Trophoblast cell (in vitro differentiated cells and primary cell): ENCODE measurements at regions not wholly inside any gene's neighbourhood (a gene's known extent, or its start where the extent isn't known, plus 50 kb on each side); places are given as distances from the start of the nearest gene placed in this dataset.

Experiments used
- DNase-seq, 2 donors: peaks; one replicate each; pipeline ENCODE4 v3.0.0-alpha.2; 2016
- H2AFZ ChIP-seq: 2 replicates; pipeline ENCODE4 v1.6.1; 2013; ENCODE audit warnings: low read length, moderate library complexity, mild to moderate bottlenecking; ENCODE audit not compliant: insufficient read depth, poor library complexity
- H2AK5ac ChIP-seq: 2 replicates; pipeline ENCODE4 v1.6.1; 2013; ENCODE audit warnings: mild to moderate bottlenecking, low read length
- H2BK120ac ChIP-seq: 2 replicates; pipeline ENCODE4 v1.6.1; 2013; ENCODE audit warnings: low read length, mild to moderate bottlenecking, moderate library complexity; ENCODE audit not compliant: insufficient read depth, poor library complexity
- H2BK12ac ChIP-seq: 2 replicates; pipeline ENCODE4 v1.6.1; 2013; ENCODE audit warnings: mild to moderate bottlenecking, low read length, moderate library complexity
- H2BK5ac ChIP-seq: 2 replicates; pipeline ENCODE4 v1.6.1; 2013; ENCODE audit warnings: low read length, low read depth, moderate library complexity, mild to moderate bottlenecking; ENCODE audit not compliant: poor library complexity
- H3K14ac ChIP-seq: 2 replicates; pipeline ENCODE4 v1.6.1; 2013; ENCODE audit warnings: mild to moderate bottlenecking, low read length
- H3K18ac ChIP-seq: 2 replicates; pipeline ENCODE4 v1.6.1; 2013; ENCODE audit warnings: mild to moderate bottlenecking, low read length
- H3K23ac ChIP-seq: 2 replicates; pipeline ENCODE4 v1.6.1; 2013; ENCODE audit warnings: low read length
- H3K27ac ChIP-seq: 2 replicates; pipeline ENCODE4 v1.5.1; 2013; ENCODE audit warnings: low read depth, mild to moderate bottlenecking, inconsistent platforms, low read length, moderate library complexity
- H3K27me3 ChIP-seq: 2 replicates; pipeline ENCODE4 v1.6.1; 2013; ENCODE audit warnings: inconsistent platforms, mild to moderate bottlenecking, low read length, moderate library complexity; ENCODE audit not compliant: insufficient read depth
- H3K36me3 ChIP-seq, 2 experiments: 1 replicate in 1 of 2; 2 replicates in 1 of 2; pipeline ENCODE4 v1.6.1; 2013; ENCODE audit warnings: low read length in 2 of 2, mild to moderate bottlenecking in 2 of 2, moderate library complexity in 1 of 2; ENCODE audit not compliant: insufficient read depth in 2 of 2, control insufficient read depth in 1 of 2
- H3K4ac ChIP-seq: 2 replicates; pipeline ENCODE4 v1.6.1; 2013; ENCODE audit warnings: low read depth, mild to moderate bottlenecking, low read length, moderate library complexity
- H3K4me1 ChIP-seq, 2 experiments: 1 replicate in 1 of 2; 2 replicates in 1 of 2; pipeline ENCODE4 v1.6.1; 2013; ENCODE audit warnings: low read length in 2 of 2, mild to moderate bottlenecking in 2 of 2, moderate library complexity in 1 of 2; ENCODE audit not compliant: insufficient read depth in 2 of 2, control insufficient read depth in 1 of 2
- H3K4me2 ChIP-seq: 2 replicates; pipeline ENCODE4 v1.6.1; 2013; ENCODE audit warnings: inconsistent platforms, mild to moderate bottlenecking, low read length, moderate library complexity
- H3K4me3 ChIP-seq: 2 replicates; pipeline ENCODE4 v1.5.1; 2013; ENCODE audit warnings: mild to moderate bottlenecking, low read depth, low read length, inconsistent platforms
- H3K79me1 ChIP-seq: one replicate; pipeline ENCODE4 v1.6.1; 2013; ENCODE audit warnings: low read length
- H3K79me2 ChIP-seq: 2 replicates; pipeline ENCODE4 v1.6.1; 2013; ENCODE audit warnings: low read length, mild to moderate bottlenecking; ENCODE audit not compliant: control insufficient read depth, insufficient read depth, poor library complexity
- H3K9ac ChIP-seq: 2 replicates; pipeline ENCODE4 v1.6.1; 2013; ENCODE audit warnings: mild to moderate bottlenecking, low read length
- H3K9me3 ChIP-seq: 2 replicates; pipeline ENCODE4 v1.6.1; 2013; ENCODE audit warnings: low read depth, mild to moderate bottlenecking, control low read depth, inconsistent platforms, low read length; ENCODE audit not compliant: insufficient read depth
- H4K12ac ChIP-seq: 2 replicates; pipeline ENCODE4 v1.6.1; 2013; ENCODE audit warnings: low read depth, mild to moderate bottlenecking, low read length, moderate library complexity
- H4K8ac ChIP-seq: 2 replicates; pipeline ENCODE4 v1.6.1; 2013; ENCODE audit warnings: low read depth, mild to moderate bottlenecking, low read length, moderate library complexity
- H4K91ac ChIP-seq: one replicate; pipeline ENCODE4 v1.6.1; 2013; ENCODE audit warnings: low read depth, mild to moderate bottlenecking, low read length, moderate library complexity
- WGBS: extraction: QIAGEN DNeasy Blood & Tissue Kit; methylation state at CpG from one replicate; pipeline ENCODE4 v1.1.7; 2013; ENCODE audit warnings: missing lambda C conversion rate; ENCODE audit not compliant: insufficient read length, insufficient coverage; ENCODE audit errors: extremely low coverage; 5-methylcytosine and 5-hydroxymethylcytosine counted together

GRCh38 chr12:30437044-30437443, 258.6 kb downstream of the IPO8 start:
- Histone ChIP-seq H2BK120ac (no peak overlapping the region), H4K12ac (no peak overlapping the region), H2AFZ (no peak overlapping the region), H3K9ac (no peak overlapping the region), H3K79me2 (no peaks in the 10 kb centered on the region), H3K18ac (no peak overlapping the region), H3K79me1 (no peaks in the 10 kb centered on the region), H3K9me3 (no peaks in the 10 kb centered on the region), H3K4me3 (no peak overlapping the region), H3K4me2 (no peak overlapping the region), H3K36me3 (no peaks in the 10 kb centered on the region), H2AK5ac (no peak overlapping the region), H2BK5ac (no peak overlapping the region), H2BK12ac (no peak overlapping the region), H3K14ac (no peak overlapping the region), H3K4me1 (no peaks in the 10 kb centered on the region), H3K27me3 (no peaks in the 10 kb centered on the region), H3K4ac (no peak overlapping the region), H3K23ac (no peak overlapping the region), H4K91ac (no peak overlapping the region), H3K27ac (no peak overlapping the region), H4K8ac (no peak overlapping the region)
- DNase-seq, result no peak
- WGBS, result no CpG with 5 or more reads among the region's 5 CpGs

GRCh38 chr12:30428098-30428497, 267.6 kb downstream of the IPO8 start:
- Histone ChIP-seq H3K9me3 (peaks cover 12% of the 10 kb centered on the region), H3K27ac (no peak overlapping the region), H3K23ac (no peak overlapping the region), H3K4ac (no peak overlapping the region), H2AFZ (no peak overlapping the region), H3K27me3 (no peaks in the 10 kb centered on the region), H2BK12ac (no peak overlapping the region), H2BK120ac (no peak overlapping the region), H4K91ac (no peak overlapping the region), H2BK5ac (no peak overlapping the region), H3K79me1 (no peaks in the 10 kb centered on the region), H4K12ac (no peak overlapping the region), H3K18ac (no peak overlapping the region), H3K4me3 (no peak overlapping the region), H2AK5ac (no peak overlapping the region), H3K4me1 (no peaks in the 10 kb centered on the region), H3K9ac (no peak overlapping the region), H3K4me2 (no peak overlapping the region), H3K36me3 (no peaks in the 10 kb centered on the region), H3K14ac (no peak overlapping the region), H3K79me2 (no peaks in the 10 kb centered on the region), H4K8ac (no peak overlapping the region)
- WGBS, result no CpG with 5 or more reads among the region's 1 CpG
- no peak for DNase-seq

- Histone ChIP-seq H3K27ac (no peak overlapping the region), H3K4ac (no peak overlapping the region), H3K18ac (no peak overlapping the region), H3K9ac (no peak overlapping the region), H2AFZ (no peak overlapping the region), H3K14ac (no peak overlapping the region), H4K12ac (no peak overlapping the region), H2BK120ac (no peak overlapping the region), H2AK5ac (no peak overlapping the region), H3K9me3 (peaks cover 12% of the 10 kb centered on the region), H3K4me2 (no peak overlapping the region), H2BK12ac (no peak overlapping the region), H3K23ac (no peak overlapping the region), H3K4me3 (no peak overlapping the region), H4K91ac (no peak overlapping the region), H4K8ac (no peak overlapping the region), H3K36me3 (no peaks in the 10 kb centered on the region), H3K79me1 (no peaks in the 10 kb centered on the region), H3K4me1 (no peaks in the 10 kb centered on the region), H3K27me3 (no peaks in the 10 kb centered on the region), H2BK5ac (no peak overlapping the region), H3K79me2 (no peaks in the 10 kb centered on the region)
- WGBS, result no CpG with 5 or more reads among the region's 1 CpG
- DNase-seq, result no peak
These were observed 268.1 kb downstream of the IPO8 start for GRCh38 chr12:30427555-30427954.

- Histone ChIP-seq H3K4ac (no peak overlapping the region), H3K14ac (no peak overlapping the region), H3K79me1 (no peaks in the 10 kb centered on the region), H3K4me1 (no peaks in the 10 kb centered on the region), H2BK120ac (no peak overlapping the region), H3K36me3 (no peaks in the 10 kb centered on the region), H3K79me2 (no peaks in the 10 kb centered on the region), H2AFZ (no peak overlapping the region), H3K4me3 (no peak overlapping the region), H3K27ac (no peak overlapping the region), H2AK5ac (no peak overlapping the region), H4K91ac (no peak overlapping the region), H3K4me2 (no peak overlapping the region), H3K18ac (no peak overlapping the region), H2BK12ac (no peak overlapping the region), H3K9ac (no peak overlapping the region), H3K23ac (no peak overlapping the region), H4K12ac (no peak overlapping the region), H3K9me3 (peaks cover 12% of the 10 kb centered on the region), H4K8ac (no peak overlapping the region), H2BK5ac (no peak overlapping the region), H3K27me3 (no peaks in the 10 kb centered on the region)
- no peak for DNase-seq
- no CpG with 5 or more reads among the region's 3 CpGs for WGBS
These were observed 270.2 kb downstream of the IPO8 start for GRCh38 chr12:30425445-30425844.
